SK-N-MC (cell line): ENCODE measurements at regions not wholly inside any gene's neighbourhood (a gene's known extent, or its start where the extent isn't known, plus 50 kb on each side); places are given as distances from the start of the nearest gene placed in this dataset.

Experiments
- EZH2 ChIP-seq: fragments of 200-600 bp; sonication (generic); IDR thresholded peaks from one replicate; pipeline ENCODE4 v1.6.1; 2017; ENCODE audit warnings: antibody characterized with exemption
- POLR2AphosphoS5 ChIP-seq: IDR thresholded peaks from 2 replicates; pipeline ENCODE4 v1.6.1; 2012; ENCODE audit warnings: mild to moderate bottlenecking, low read depth, low read length, borderline replicate concordance

GRCh38 chr13:74929436-74929835 lies 552.5 kb downstream of the TBC1D4 start:
- TF ChIP-seq POLR2AphosphoS5 (no peak), EZH2 (no peak)
